ENCODE measurements at regions not wholly inside any gene's neighbourhood (a gene's known extent, or its start where the extent isn't known, plus 50 kb on each side); places are given as distances from the start of the nearest gene placed in this dataset.

- no peak for DNase-seq (ENCODE audit: low spot score)
- Histone ChIP-seq H3K4me2 (no peak overlapping the region), H3K27ac (no peak overlapping the region), H3K4me3 (no peak overlapping the region), H4K20me1 (ENCODE audit: insufficient read depth, poor library complexity, severe bottlenecking) (no peaks in the 10 kb centered on the region), H2AFZ (no peak overlapping the region), H3K4me1 (ENCODE audit: insufficient read depth) (no peaks in the 10 kb centered on the region), H3K36me3 (replicated peaks; ENCODE audit: insufficient read depth, low read depth) (no peaks in the 10 kb centered on the region), H3K9me3 (ENCODE audit: low read depth) (no peaks in the 10 kb centered on the region), H3K27me3 (no peaks in the 10 kb centered on the region), H3K79me2 (no peaks in the 10 kb centered on the region), H3K9me2 (replicated peaks; ENCODE audit: insufficient read depth) (no peaks in the 10 kb centered on the region)
- TF ChIP-seq EZH2 (IDR thresholded peaks at IDR 0.05; ENCODE audit: borderline replicate concordance) (no peak), EZH2phosphoT487 (IDR thresholded peaks at IDR 0.05; ENCODE audit: low read depth, severe bottlenecking, unreplicated experiment) (no peak)
- whole genome bisulfite sequencing (ENCODE audit: low lambda C conversion rate, missing lambda C conversion rate) = 91% methylated on average over 7 of the region's 7 CpGs
Measured at GRCh38 chr13:84131249-84131648, 249.0 kb upstream of the SLITRK1 start.

DNA sequence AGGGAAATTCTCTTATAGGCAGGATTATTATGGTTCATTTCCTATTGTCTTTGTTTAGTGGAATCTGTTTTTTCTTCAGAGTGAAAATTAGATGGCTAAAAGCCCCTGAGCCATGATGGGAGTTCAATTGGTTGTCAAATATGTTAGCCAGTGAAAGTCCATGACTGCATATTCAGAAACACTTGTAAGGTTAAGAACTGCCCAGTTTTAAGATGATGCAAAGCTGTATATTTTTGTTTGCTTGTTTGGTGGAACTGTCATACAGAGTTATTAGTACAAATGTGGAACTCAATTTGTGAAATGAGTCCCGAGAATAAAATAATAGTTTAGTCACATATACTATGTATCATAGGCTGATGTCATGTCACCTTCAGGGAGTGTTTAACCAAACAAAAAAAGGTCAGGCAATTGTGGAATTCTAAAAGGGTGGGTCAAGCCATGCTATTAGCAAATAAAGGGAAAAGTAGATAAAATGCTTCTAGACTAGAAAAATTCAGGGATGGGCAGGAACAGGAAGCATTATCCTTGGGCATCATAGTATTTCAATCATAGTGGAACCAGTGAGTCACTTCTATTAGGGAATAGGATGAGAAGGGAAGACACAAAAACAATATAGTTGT, 248.3 kb upstream of the SLITRK1 start:
- no peak for TF ChIP-seq EZH2 (IDR thresholded peaks at IDR 0.05; ENCODE audit: borderline replicate concordance)
- TF ChIP-seq, protein P1, sequence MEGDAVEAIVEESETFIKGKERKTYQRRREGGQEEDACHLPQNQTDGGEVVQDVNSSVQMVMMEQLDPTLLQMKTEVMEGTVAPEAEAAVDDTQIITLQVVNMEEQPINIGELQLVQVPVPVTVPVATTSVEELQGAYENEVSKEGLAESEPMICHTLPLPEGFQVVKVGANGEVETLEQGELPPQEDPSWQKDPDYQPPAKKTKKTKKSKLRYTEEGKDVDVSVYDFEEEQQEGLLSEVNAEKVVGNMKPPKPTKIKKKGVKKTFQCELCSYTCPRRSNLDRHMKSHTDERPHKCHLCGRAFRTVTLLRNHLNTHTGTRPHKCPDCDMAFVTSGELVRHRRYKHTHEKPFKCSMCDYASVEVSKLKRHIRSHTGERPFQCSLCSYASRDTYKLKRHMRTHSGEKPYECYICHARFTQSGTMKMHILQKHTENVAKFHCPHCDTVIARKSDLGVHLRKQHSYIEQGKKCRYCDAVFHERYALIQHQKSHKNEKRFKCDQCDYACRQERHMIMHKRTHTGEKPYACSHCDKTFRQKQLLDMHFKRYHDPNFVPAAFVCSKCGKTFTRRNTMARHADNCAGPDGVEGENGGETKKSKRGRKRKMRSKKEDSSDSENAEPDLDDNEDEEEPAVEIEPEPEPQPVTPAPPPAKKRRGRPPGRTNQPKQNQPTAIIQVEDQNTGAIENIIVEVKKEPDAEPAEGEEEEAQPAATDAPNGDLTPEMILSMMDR (IDR thresholded peaks at IDR 0.05; ENCODE audit: poor library complexity) = no peak
- no peak for TF ChIP-seq EZH2phosphoT487 (IDR thresholded peaks at IDR 0.05; ENCODE audit: low read depth, severe bottlenecking, unreplicated experiment)
- no peaks in the 10 kb centered on the region for H3K9me2 ChIP-seq (replicated peaks; ENCODE audit: insufficient read depth)
- no peaks in the 10 kb centered on the region for H4K20me1 ChIP-seq (ENCODE audit: insufficient read depth, poor library complexity, severe bottlenecking)
- H3K9me3 ChIP-seq (ENCODE audit: low read depth) = no peaks in the 10 kb centered on the region
- H3K27me3 ChIP-seq = no peaks in the 10 kb centered on the region
- H3K4me3 ChIP-seq = no peak overlapping the region
- no peaks in the 10 kb centered on the region for H3K36me3 ChIP-seq (replicated peaks; ENCODE audit: insufficient read depth, low read depth)
- H3K27ac ChIP-seq = no peak overlapping the region
- DNase-seq (ENCODE audit: low spot score) = no peak
- H2AFZ ChIP-seq = no peak overlapping the region
- no peaks in the 10 kb centered on the region for H3K4me1 ChIP-seq (ENCODE audit: insufficient read depth)
- WGBS (ENCODE audit: low lambda C conversion rate, missing lambda C conversion rate) = 69% methylated on average over 1 of the region's 1 CpG
- H3K79me2 ChIP-seq = no peaks in the 10 kb centered on the region
- no peak overlapping the region for H3K4me2 ChIP-seq

DNA sequence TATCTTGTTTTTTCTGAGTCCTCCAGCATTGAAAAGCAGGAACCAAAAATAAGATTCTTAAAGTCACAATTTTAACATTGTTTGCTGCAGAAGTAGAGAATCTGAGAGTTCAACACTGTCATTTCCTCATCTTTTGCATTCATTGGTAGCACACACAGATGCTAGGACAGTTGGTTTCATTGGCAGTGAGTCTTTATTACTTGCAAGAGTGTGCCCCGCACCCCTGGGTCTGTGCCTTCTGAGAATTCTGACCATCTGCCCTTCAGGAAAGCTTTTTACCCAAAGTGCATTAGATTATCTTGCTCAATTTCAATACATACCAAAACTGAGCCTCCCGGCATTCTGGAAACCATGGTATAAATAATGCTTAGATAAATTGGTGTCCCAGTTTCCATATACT, 247.7 kb upstream of the SLITRK1 start:
- H3K36me3 ChIP-seq (replicated peaks; ENCODE audit: insufficient read depth, low read depth) = no peaks in the 10 kb centered on the region
- H3K4me3 ChIP-seq = no peak overlapping the region
- no peak overlapping the region for H2AFZ ChIP-seq
- 96% methylated on average over 2 of the region's 2 CpGs for WGBS (ENCODE audit: low lambda C conversion rate, missing lambda C conversion rate)
- no peaks in the 10 kb centered on the region for H3K9me2 ChIP-seq (replicated peaks; ENCODE audit: insufficient read depth)
- H3K4me2 ChIP-seq = no peak overlapping the region
- no peaks in the 10 kb centered on the region for H3K9me3 ChIP-seq (ENCODE audit: low read depth)
- no peaks in the 10 kb centered on the region for H3K4me1 ChIP-seq (ENCODE audit: insufficient read depth)
- DNase-seq (ENCODE audit: low spot score) = no peak
- H3K27ac ChIP-seq = no peak overlapping the region
- no peaks in the 10 kb centered on the region for H3K27me3 ChIP-seq
- H3K79me2 ChIP-seq = no peaks in the 10 kb centered on the region
- TF ChIP-seq, protein P1 (IDR thresholded peaks at IDR 0.05; ENCODE audit: poor library complexity) = no peak
- TF ChIP-seq EZH2phosphoT487 (IDR thresholded peaks at IDR 0.05; ENCODE audit: low read depth, severe bottlenecking, unreplicated experiment) (no peak), EZH2 (IDR thresholded peaks at IDR 0.05; ENCODE audit: borderline replicate concordance) (no peak)
- H4K20me1 ChIP-seq (ENCODE audit: insufficient read depth, poor library complexity, severe bottlenecking) = no peaks in the 10 kb centered on the region

- Histone ChIP-seq H3K4me1 (ENCODE audit: insufficient read depth) (no peaks in the 10 kb centered on the region), H3K9me2 (replicated peaks; ENCODE audit: insufficient read depth) (no peaks in the 10 kb centered on the region), H4K20me1 (ENCODE audit: insufficient read depth, poor library complexity, severe bottlenecking) (no peaks in the 10 kb centered on the region), H3K27ac (no peak overlapping the region), H2AFZ (no peak overlapping the region), H3K36me3 (replicated peaks; ENCODE audit: insufficient read depth, low read depth) (no peaks in the 10 kb centered on the region), H3K4me3 (no peak overlapping the region), H3K4me2 (no peak overlapping the region), H3K27me3 (no peaks in the 10 kb centered on the region), H3K79me2 (no peaks in the 10 kb centered on the region), H3K9me3 (ENCODE audit: low read depth) (no peaks in the 10 kb centered on the region)
- 96% methylated on average over 8 of the region's 8 CpGs for WGBS (ENCODE audit: low lambda C conversion rate, missing lambda C conversion rate)
- TF ChIP-seq EZH2phosphoT487 (IDR thresholded peaks at IDR 0.05; ENCODE audit: low read depth, severe bottlenecking, unreplicated experiment) = no peak
- TF ChIP-seq EZH2 (IDR thresholded peaks at IDR 0.05; ENCODE audit: borderline replicate concordance) = no peak
- TF ChIP-seq, protein P1 (IDR thresholded peaks at IDR 0.05; ENCODE audit: poor library complexity) = no peak
- no peak for DNase-seq (ENCODE audit: low spot score)
Measured at GRCh38 chr13:84127597-84128128, 245.4 kb upstream of the SLITRK1 start.
